ENCODE measurements at regions not wholly inside any gene's neighbourhood (a gene's known extent, or its start where the extent isn't known, plus 50 kb on each side); places are given as distances from the start of the nearest gene placed in this dataset.

GRCh38 chr2:83487451-83487850 lies 971.6 kb downstream of the SUCLG1 start:
- H3K27ac ChIP-seq = no peak overlapping the region
- TF ChIP-seq ZFX (IDR thresholded peaks at IDR 0.05; ENCODE audit: borderline replicate concordance) = no peak
- TF ChIP-seq CTCF (IDR thresholded peaks at IDR 0.05) = no peak

- no peak overlapping the region for H3K27ac ChIP-seq
- no peak for TF ChIP-seq CTCF (IDR thresholded peaks at IDR 0.05)
- no peak for TF ChIP-seq ZFX (IDR thresholded peaks at IDR 0.05; ENCODE audit: borderline replicate concordance)
These were observed 977.6 kb downstream of the SUCLG1 start for GRCh38 chr2:83481436-83481835.

- no peak overlapping the region for H3K27ac ChIP-seq
- TF ChIP-seq CTCF (IDR thresholded peaks at IDR 0.05) = no peak
- TF ChIP-seq ZFX (IDR thresholded peaks at IDR 0.05; ENCODE audit: borderline replicate concordance) = no peak
These were observed 981.0 kb downstream of the SUCLG1 start for GRCh38 chr2:83478037-83478436.

GRCh38 chr2:83475371-83475770 lies 983.7 kb downstream of the SUCLG1 start:
- no peak overlapping the region for H3K27ac ChIP-seq
- no peak for TF ChIP-seq ZFX (IDR thresholded peaks at IDR 0.05; ENCODE audit: borderline replicate concordance)
- no peak for TF ChIP-seq CTCF (IDR thresholded peaks at IDR 0.05)

GRCh38 chr2:83471655-83472054 lies 987.4 kb downstream of the SUCLG1 start:
- peak overlapping the region; percentile 63 for H3K27ac ChIP-seq
- TF ChIP-seq CTCF (IDR thresholded peaks at IDR 0.05) = no peak

GRCh38 chr2:83470928-83471327 lies 988.2 kb downstream of the SUCLG1 start:
- TF ChIP-seq ZFX (IDR thresholded peaks at IDR 0.05; ENCODE audit: borderline replicate concordance) (no peak), CTCF (IDR thresholded peaks at IDR 0.05) (no peak)
- H3K27ac ChIP-seq = peak overlapping the region; percentile 63

GRCh38 chr2:83464444-83464843 lies 994.6 kb downstream of the SUCLG1 start:
- TF ChIP-seq ZFX (IDR thresholded peaks at IDR 0.05; ENCODE audit: borderline replicate concordance) = no peak
- no peak for TF ChIP-seq CTCF (IDR thresholded peaks at IDR 0.05)
- no peak overlapping the region for H3K27ac ChIP-seq

Measured in 22Rv1 (cell line).